WTC11 (cell line): ENCODE measurements at regions not wholly inside any gene's neighbourhood (a gene's known extent, or its start where the extent isn't known, plus 50 kb on each side); places are given as distances from the start of the nearest gene placed in this dataset.

Source experiments
- ATAC-seq: fragments of 200-7000 bp; cut with Tn5 transposase; 2 replicates; pipeline ENCODE4 v1.10.0; 2021; ENCODE audit warnings: mild to moderate bottlenecking, moderate library complexity
- CTCF ChIA-PET: fragments of 300-600 bp; sonication (Branson Sonifier 250); formaldehyde crosslinking; loops from one replicate; lab custom pipeline; 2021; ENCODE audit warnings: antibody characterized with exemption; lab: Charles Lee
- POLR2A ChIA-PET: fragments of 350-600 bp; sonication (Branson Sonifier 250); formaldehyde crosslinking; loops from one replicate; lab custom pipeline; 2021; ENCODE audit warnings: antibody characterized with exemption; lab: Charles Lee
- DNase-seq: peaks from one replicate; pipeline ENCODE4 v3.0.0; 2021; ENCODE audit warnings: low spot score
- H3K27ac Mint-ChIP-seq: 2 replicates; pipeline ENCODE4 v1.8.0; 2021; ENCODE audit warnings: mixed read lengths
- H3K27me3 Mint-ChIP-seq: 2 replicates; pipeline ENCODE4 v1.8.0; 2021; ENCODE audit warnings: low read depth, mild to moderate bottlenecking, moderate library complexity, mixed read lengths
- H3K36me3 Mint-ChIP-seq: 2 replicates; pipeline ENCODE4 v1.8.0; 2021; ENCODE audit warnings: mixed read lengths
- H3K4me1 Mint-ChIP-seq: 2 replicates; pipeline ENCODE4 v1.8.0; 2022; ENCODE audit warnings: mixed read lengths
- H3K4me3 Mint-ChIP-seq: 2 replicates; pipeline ENCODE4 v1.8.0; 2021; ENCODE audit warnings: mild to moderate bottlenecking, moderate library complexity, mixed read lengths
- H3K9me3 Mint-ChIP-seq: 2 replicates; pipeline ENCODE4 v1.8.0; 2021; ENCODE audit warnings: mixed read lengths
- AFF4 ChIP-seq: sonication (generic); formaldehyde crosslinking; IDR thresholded peaks from 2 replicates; pipeline ENCODE4 v1.8.1; 2023; ENCODE audit warnings: mild to moderate bottlenecking, missing genetic modification reagents, borderline replicate concordance
- ATF2 ChIP-seq: sonication (generic); formaldehyde crosslinking; IDR thresholded peaks from 2 replicates; pipeline ENCODE4 v1.8.1; 2022; ENCODE audit warnings: low read depth, missing genetic modification reagents, borderline replicate concordance
- E2F4 ChIP-seq: sonication (generic); formaldehyde crosslinking; IDR thresholded peaks from 2 replicates; pipeline ENCODE4 v1.8.1; 2022; ENCODE audit warnings: low read depth, mild to moderate bottlenecking, moderate library complexity, missing genetic modification reagents, borderline replicate concordance
- ERG ChIP-seq: fragments of 250-450 bp; sonication (Bioruptor Pico); IDR thresholded peaks from 2 replicates; pipeline ENCODE4 v1.8.0; 2021; ENCODE audit warnings: mild to moderate bottlenecking
- FOXJ3 ChIP-seq: sonication (generic); formaldehyde crosslinking; IDR thresholded peaks from 2 replicates; pipeline ENCODE4 v1.9.0; 2021; ENCODE audit warnings: missing genetic modification reagents, mild to moderate bottlenecking, borderline replicate concordance
- GRHL2 ChIP-seq: fragments of 250-450 bp; sonication (Bioruptor Pico); IDR thresholded peaks from 2 replicates; pipeline ENCODE4 v1.8.0; 2022; ENCODE audit warnings: mild to moderate bottlenecking, moderate library complexity; ENCODE audit not compliant: insufficient replicate concordance, severe bottlenecking
- IRF1 ChIP-seq: sonication (generic); formaldehyde crosslinking; IDR thresholded peaks from 2 replicates; pipeline ENCODE4 v1.8.0; 2023; ENCODE audit warnings: missing genetic modification reagents
- JAZF1 ChIP-seq: fragments of 250-450 bp; sonication (Bioruptor Pico); IDR thresholded peaks from 2 replicates; pipeline ENCODE4 v1.9.0; 2021; ENCODE audit warnings: moderate library complexity, mild to moderate bottlenecking, inconsistent platforms
- KAT7 ChIP-seq: sonication (generic); formaldehyde crosslinking; IDR thresholded peaks from 2 replicates; pipeline ENCODE4 v1.8.1; 2023; ENCODE audit warnings: missing genetic modification reagents, mild to moderate bottlenecking, borderline replicate concordance
- MXD4 ChIP-seq: fragments of 250-450 bp; sonication (Bioruptor Pico); IDR thresholded peaks from 2 replicates; pipeline ENCODE4 v1.8.0; 2021; ENCODE audit warnings: mild to moderate bottlenecking, moderate library complexity, borderline replicate concordance
- MYBL2 ChIP-seq: sonication (generic); formaldehyde crosslinking; IDR thresholded peaks from 2 replicates; pipeline ENCODE4 v1.8.1; 2023; ENCODE audit warnings: mild to moderate bottlenecking, moderate library complexity, missing genetic modification reagents
- NFATC4 ChIP-seq: fragments of 250-450 bp; sonication (Bioruptor Pico); IDR thresholded peaks from 2 replicates; pipeline ENCODE4 v1.9.0; 2021; ENCODE audit warnings: mild to moderate bottlenecking
- NFE2L1 ChIP-seq: sonication (generic); formaldehyde crosslinking; IDR thresholded peaks from 2 replicates; pipeline ENCODE4 v1.8.1; 2023; ENCODE audit warnings: missing genetic modification reagents
- RORB ChIP-seq: fragments of 250-450 bp; sonication (Bioruptor Pico); IDR thresholded peaks from 2 replicates; pipeline ENCODE4 v1.9.0; 2021; ENCODE audit warnings: mild to moderate bottlenecking
- SMAD4 ChIP-seq: sonication (generic); formaldehyde crosslinking; IDR thresholded peaks from 2 replicates; pipeline ENCODE4 v1.8.0; 2022; ENCODE audit warnings: mild to moderate bottlenecking, missing genetic modification reagents
- SOX15 ChIP-seq: fragments of 250-450 bp; sonication (Bioruptor Pico); IDR thresholded peaks from 2 replicates; pipeline ENCODE4 v1.9.0; 2021; ENCODE audit warnings: mild to moderate bottlenecking
- USF1 ChIP-seq: sonication (generic); formaldehyde crosslinking; IDR thresholded peaks from 2 replicates; pipeline ENCODE4 v1.8.0; 2022; ENCODE audit warnings: mild to moderate bottlenecking, missing genetic modification reagents
- ZBTB43 ChIP-seq: sonication (generic); formaldehyde crosslinking; IDR thresholded peaks from 2 replicates; pipeline ENCODE4 v1.8.1; 2023; ENCODE audit warnings: mild to moderate bottlenecking, missing genetic modification reagents
- ZNF219 ChIP-seq: sonication (generic); formaldehyde crosslinking; IDR thresholded peaks from 2 replicates; pipeline ENCODE4 v1.8.0; 2023; ENCODE audit warnings: missing genetic modification reagents, mild to moderate bottlenecking, borderline replicate concordance
- ZNF263 ChIP-seq: sonication (generic); formaldehyde crosslinking; IDR thresholded peaks from 2 replicates; pipeline ENCODE4 v1.8.1; 2022; ENCODE audit warnings: low read depth, mild to moderate bottlenecking, moderate library complexity, missing genetic modification reagents
- ZNF281 ChIP-seq: sonication (generic); formaldehyde crosslinking; IDR thresholded peaks from 2 replicates; pipeline ENCODE4 v1.8.0; 2023; ENCODE audit warnings: mild to moderate bottlenecking, missing genetic modification reagents
- TF ChIP-seq, protein P1 (sequence below): fragments of 250-450 bp; sonication (Bioruptor Pico); IDR thresholded peaks from 2 replicates; pipeline ENCODE4 v1.9.0; 2021; ENCODE audit warnings: moderate library complexity, mild to moderate bottlenecking, inconsistent platforms, borderline replicate concordance

- TF ChIP-seq USF1 (CRISPR knock-in tag): no peak
- TF ChIP-seq ERG: no peak
- no peak for TF ChIP-seq ATF2 (CRISPR knock-in tag)
- TF ChIP-seq GRHL2: no peak
- TF ChIP-seq KAT7: no peak
- TF ChIP-seq NFE2L1 (CRISPR knock-in tag): no peak
- no peak for TF ChIP-seq ZNF219 (CRISPR knock-in tag)
These were observed 201.4 kb upstream of the STT3B start (continued) for GRCh38 chr3:31331278-31331677.

- Mint-ChIP-seq H3K9me3 (peaks cover 12% of the 10 kb centered on the region), H3K27ac (no peak overlapping the region), H3K4me3 (no peak overlapping the region), H3K36me3 (peaks cover 9% of the 10 kb centered on the region), H3K27me3 (no peaks in the 10 kb centered on the region), H3K4me1 (peaks cover 8% of the 10 kb centered on the region)
- ATAC-seq (peak; percentile 98), DNase-seq (peak; percentile 44)
- POLR2A ChIA-PET: interaction anchor here (1.1 kb wide), 2 partner anchors 43 to 191 kb away, joined by 3 to 4 read pairs; partner anchors contain the start of gene STT3B
- CTCF ChIA-PET: interaction anchor here (0.6 to 1.3 kb wide), 7 partner anchors 23 to 221 kb away, joined by 3 to 8 read pairs (median 3); partner anchors contain the start of gene STT3B
- TF ChIP-seq IRF1 (no peak), AFF4 (no peak), FOXJ3 (CRISPR knock-in tag) (no peak), E2F4 (CRISPR knock-in tag) (no peak), MXD4 (CRISPR knock-in tag) (no peak), ZNF263 (CRISPR knock-in tag) (no peak), ZBTB43 (CRISPR knock-in tag) (no peak), GRHL2 (no peak), MYBL2 (no peak), RORB (CRISPR knock-in tag) (no peak), NFATC4 (CRISPR knock-in tag) (no peak), ZNF281 (no peak), SMAD4 (no peak), JAZF1 (CRISPR knock-in tag) (no peak), SOX15 (no peak)
- TF ChIP-seq, protein P1, sequence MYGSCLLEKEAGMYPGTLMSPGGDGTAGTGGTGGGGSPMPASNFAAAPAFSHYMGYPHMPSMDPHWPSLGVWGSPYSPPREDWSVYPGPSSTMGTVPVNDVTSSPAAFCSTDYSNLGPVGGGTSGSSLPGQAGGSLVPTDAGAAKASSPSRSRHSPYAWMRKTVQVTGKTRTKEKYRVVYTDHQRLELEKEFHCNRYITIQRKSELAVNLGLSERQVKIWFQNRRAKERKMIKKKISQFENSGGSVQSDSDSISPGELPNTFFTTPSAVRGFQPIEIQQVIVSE (CRISPR knock-in tag): no peak
These were observed 191.6 kb upstream of the STT3B start for GRCh38 chr3:31341130-31341529.
